Smooth muscle cell (in vitro differentiated cells): ENCODE measurements at regions not wholly inside any gene's neighbourhood (a gene's known extent, or its start where the extent isn't known, plus 50 kb on each side); places are given as distances from the start of the nearest gene placed in this dataset.
"Not testable (repeated sequence)": the region's sequence is repeated elsewhere in the genome, so short reads cannot be mapped to it uniquely, and the experiment has no call there.

Experiments
- DNase-seq: peaks from one replicate; lab custom pipeline; 2025; ENCODE audit not compliant: unreplicated experiment; lab: John Stamatoyannopoulos, UW
- H2AFZ ChIP-seq: fragments of 200-600 bp; sonication (generic); 2 replicates; pipeline ENCODE4 v1.6.0; 2016; ENCODE audit warnings: antibody characterized with exemption, low read depth, mild to moderate bottlenecking
- H3F3A ChIP-seq: fragments of 200-600 bp; sonication (generic); 2 replicates; pipeline ENCODE4 v1.6.0; 2017; ENCODE audit warnings: antibody characterized with exemption, low read depth
- H3K27ac ChIP-seq: fragments of 200-600 bp; sonication (generic); 2 replicates; pipeline ENCODE4 v1.5.1; 2016; ENCODE audit warnings: low read depth, mild to moderate bottlenecking
- H3K27me3 ChIP-seq: fragments of 200-600 bp; sonication (generic); 2 replicates; pipeline ENCODE4 v1.6.1; 2016; ENCODE audit warnings: low read depth, mild to moderate bottlenecking
- H3K36me3 ChIP-seq: fragments of 200-600 bp; sonication (generic); 2 replicates; pipeline ENCODE4 v1.5.1; 2016; ENCODE audit warnings: low read depth
- H3K4me1 ChIP-seq: fragments of 200-600 bp; sonication (generic); 2 replicates; pipeline ENCODE4 v1.5.1; 2016; ENCODE audit warnings: low read depth
- H3K4me2 ChIP-seq: fragments of 200-600 bp; sonication (generic); 2 replicates; pipeline ENCODE4 v1.6.0; 2016; ENCODE audit warnings: mild to moderate bottlenecking
- H3K4me3 ChIP-seq: fragments of 200-600 bp; sonication (generic); 2 replicates; pipeline ENCODE4 v1.5.1; 2016; ENCODE audit warnings: mild to moderate bottlenecking
- H3K79me2 ChIP-seq: fragments of 200-600 bp; sonication (generic); 2 replicates; pipeline ENCODE4 v1.6.0; 2016; ENCODE audit warnings: low read depth, mild to moderate bottlenecking
- H3K9ac ChIP-seq: fragments of 200-600 bp; sonication (generic); 2 replicates; pipeline ENCODE4 v1.6.0; 2016; ENCODE audit warnings: low read depth
- H3K9me3 ChIP-seq: fragments of 200-600 bp; sonication (generic); replicated peaks from 2 replicates; pipeline ENCODE4 v1.5.1; 2016; ENCODE audit warnings: low read depth
- H4K20me1 ChIP-seq: fragments of 200-600 bp; sonication (generic); 2 replicates; pipeline ENCODE4 v1.6.0; 2016; ENCODE audit warnings: low read depth
- CTCF ChIP-seq: fragments of 200-600 bp; sonication (generic); IDR thresholded peaks from 2 replicates; pipeline ENCODE4 v1.5.1; 2017; ENCODE audit warnings: borderline replicate concordance, mild to moderate bottlenecking, antibody characterized with exemption; ENCODE audit not compliant: insufficient read depth, poor library complexity, severe bottlenecking
- WGBS: methylation state at CpG from one replicate; pipeline ENCODE4 v1.1.7; 2016; ENCODE audit warnings: low lambda C conversion rate; 5-methylcytosine and 5-hydroxymethylcytosine counted together

- Histone ChIP-seq H3K27me3 (no peaks in the 10 kb centered on the region), H3K9me3 (no peaks in the 10 kb centered on the region), H3K4me1 (no peaks in the 10 kb centered on the region), H3K9ac (no peak overlapping the region), H4K20me1 (no peaks in the 10 kb centered on the region), H3K36me3 (no peaks in the 10 kb centered on the region), H3F3A (no peaks in the 10 kb centered on the region), H3K27ac (no peak overlapping the region), H3K79me2 (no peaks in the 10 kb centered on the region), H3K4me3 (no peak overlapping the region), H2AFZ (no peak overlapping the region), H3K4me2 (no peak overlapping the region)
- TF ChIP-seq CTCF, result no peak
- no peak for DNase-seq
- 96% methylated on average over 3 of the region's 3 CpGs for WGBS
These were observed 663.3 kb downstream of the SUCLG1 start for GRCh38 chr2:83795777-83796176.

- H3K27ac ChIP-seq, H3K79me2 ChIP-seq, H4K20me1 ChIP-seq, H3K4me1 ChIP-seq, H3K27me3 ChIP-seq, H3K9ac ChIP-seq, H3K4me3 ChIP-seq, DNase-seq, H3K36me3 ChIP-seq, H3F3A ChIP-seq, H3K9me3 ChIP-seq, H2AFZ ChIP-seq, H3K4me2 ChIP-seq: not testable (repeated sequence)
- WGBS, result 95% methylated on average over 6 of the region's 6 CpGs
These were observed 668.6 kb downstream of the SUCLG1 start for GRCh38 chr2:83790467-83790866.

GRCh38 chr2:83789674-83790073 is 669.4 kb downstream of the SUCLG1 start:
- not testable (repeated sequence) for DNase-seq, H3K79me2 ChIP-seq, H3F3A ChIP-seq, H3K36me3 ChIP-seq, H3K9me3 ChIP-seq, H3K4me2 ChIP-seq, H3K4me3 ChIP-seq, H3K27ac ChIP-seq, H2AFZ ChIP-seq, H3K9ac ChIP-seq, H4K20me1 ChIP-seq, H3K27me3 ChIP-seq, H3K4me1 ChIP-seq
- 58% methylated on average over 1 of the region's 2 CpGs for WGBS

- DNase-seq, H3K27ac ChIP-seq, H3K36me3 ChIP-seq, H3K4me2 ChIP-seq, H3F3A ChIP-seq, H3K9ac ChIP-seq, H3K4me3 ChIP-seq, H2AFZ ChIP-seq, H3K79me2 ChIP-seq, H4K20me1 ChIP-seq, H3K4me1 ChIP-seq, H3K9me3 ChIP-seq, H3K27me3 ChIP-seq: not testable (repeated sequence)
- 91% methylated on average over 9 of the region's 9 CpGs for WGBS
These were observed 670.0 kb downstream of the SUCLG1 start for GRCh38 chr2:83788938-83789566.

- Histone ChIP-seq H3K36me3 (no peaks in the 10 kb centered on the region), H3K4me3 (no peak overlapping the region), H4K20me1 (no peaks in the 10 kb centered on the region), H3K4me1 (no peaks in the 10 kb centered on the region), H2AFZ (peak overlapping the region; percentile 72), H3K79me2 (no peaks in the 10 kb centered on the region), H3K27ac (no peak overlapping the region), H3F3A (no peaks in the 10 kb centered on the region), H3K9ac (no peak overlapping the region), H3K4me2 (no peak overlapping the region), H3K27me3 (no peaks in the 10 kb centered on the region), H3K9me3 (no peaks in the 10 kb centered on the region)
- 100% methylated on average over 1 of the region's 1 CpG for WGBS
- no peak for DNase-seq
- TF ChIP-seq CTCF, result no peak
These were observed 671.9 kb downstream of the SUCLG1 start for GRCh38 chr2:83787189-83787588.
